ENCODE measurements at regions not wholly inside any gene's neighbourhood (a gene's known extent, or its start where the extent isn't known, plus 50 kb on each side); places are given as distances from the start of the nearest gene placed in this dataset.
A peak's percentile ranks its signal among the peaks of the same experiment; 100 is the strongest.

DNA sequence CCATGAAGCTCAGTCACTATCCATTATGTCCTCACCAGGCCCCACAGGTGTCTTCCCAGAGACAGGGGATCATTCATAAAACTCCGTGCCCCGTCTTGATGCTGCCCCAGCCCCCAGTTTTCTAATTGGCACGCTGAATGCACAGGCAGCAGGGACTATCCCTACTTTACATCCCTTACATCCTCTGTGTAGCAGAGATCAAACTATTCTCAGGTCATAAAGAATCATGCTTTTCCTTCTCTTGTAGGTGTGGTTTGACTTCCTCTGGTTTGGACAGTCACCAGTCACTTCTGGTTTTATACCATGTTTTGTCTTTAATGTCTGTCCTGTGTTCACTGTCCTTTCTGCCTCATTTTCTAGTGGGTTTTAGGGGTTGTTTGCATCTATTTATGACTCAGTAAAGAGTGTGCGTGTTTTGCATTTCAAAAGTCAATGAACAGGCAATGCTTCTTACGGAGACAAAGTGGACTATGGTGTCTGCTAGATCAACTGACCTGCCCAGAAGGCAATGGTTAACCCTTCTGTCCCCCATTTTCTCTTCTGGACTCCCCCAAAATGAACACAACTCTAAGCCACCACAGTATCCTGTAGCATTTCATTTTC, 140.4 kb upstream of the NPVF start:
- DNase-seq = no peak

GRCh38 chr7:25369786-25370185, 141.5 kb upstream of the NPVF start:
- no peak for DNase-seq

- no peak for DNase-seq
Observed at GRCh38 chr7:25371972-25372371, 143.7 kb upstream of the NPVF start.

GRCh38 chr7:25375805-25376600, 147.7 kb upstream of the NPVF start:
- no peak for DNase-seq

DNA sequence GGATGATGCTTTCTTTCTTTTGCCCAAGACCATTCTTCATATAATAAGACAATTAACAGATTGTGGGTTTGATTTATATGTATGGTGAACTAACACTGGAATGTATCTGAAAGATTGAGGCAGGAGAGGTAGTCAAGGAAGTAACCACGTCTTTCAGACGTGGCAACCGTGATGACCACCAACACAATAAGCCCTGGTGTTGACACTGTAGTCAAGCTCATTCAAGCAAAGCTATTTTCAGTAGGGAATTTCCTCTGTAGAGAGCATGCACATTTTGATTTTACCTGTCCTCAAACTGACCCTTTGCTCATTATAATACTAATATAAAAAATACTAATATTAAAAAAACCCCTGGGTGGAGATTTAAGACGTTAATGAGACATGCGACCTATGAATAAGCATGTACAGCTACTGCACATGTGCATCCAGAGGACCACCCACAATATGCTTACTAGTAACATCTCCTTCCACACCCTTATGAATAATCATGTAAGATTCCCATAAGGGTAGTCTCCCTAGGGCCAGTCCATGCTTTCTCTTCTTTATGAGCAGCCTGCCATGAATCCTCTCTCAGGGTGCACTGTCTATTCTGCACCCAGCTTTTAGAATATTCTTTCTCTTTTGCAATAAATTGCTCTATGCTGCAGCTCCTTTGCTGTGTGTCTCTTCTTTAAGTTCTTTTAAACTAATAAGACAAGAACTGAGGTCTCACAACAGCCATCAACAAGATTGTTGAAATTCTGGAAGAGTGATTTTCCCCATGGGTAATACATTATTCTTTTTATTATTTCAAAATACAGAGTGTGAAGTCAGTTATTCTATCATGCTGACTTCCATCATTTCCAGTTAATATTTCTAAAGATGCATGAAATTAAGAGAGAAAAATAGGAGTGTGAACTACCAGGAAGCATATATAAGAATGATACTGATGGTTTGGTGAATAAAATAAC, 151.3 kb upstream of the NPVF start:
- no peak for DNase-seq

DNA sequence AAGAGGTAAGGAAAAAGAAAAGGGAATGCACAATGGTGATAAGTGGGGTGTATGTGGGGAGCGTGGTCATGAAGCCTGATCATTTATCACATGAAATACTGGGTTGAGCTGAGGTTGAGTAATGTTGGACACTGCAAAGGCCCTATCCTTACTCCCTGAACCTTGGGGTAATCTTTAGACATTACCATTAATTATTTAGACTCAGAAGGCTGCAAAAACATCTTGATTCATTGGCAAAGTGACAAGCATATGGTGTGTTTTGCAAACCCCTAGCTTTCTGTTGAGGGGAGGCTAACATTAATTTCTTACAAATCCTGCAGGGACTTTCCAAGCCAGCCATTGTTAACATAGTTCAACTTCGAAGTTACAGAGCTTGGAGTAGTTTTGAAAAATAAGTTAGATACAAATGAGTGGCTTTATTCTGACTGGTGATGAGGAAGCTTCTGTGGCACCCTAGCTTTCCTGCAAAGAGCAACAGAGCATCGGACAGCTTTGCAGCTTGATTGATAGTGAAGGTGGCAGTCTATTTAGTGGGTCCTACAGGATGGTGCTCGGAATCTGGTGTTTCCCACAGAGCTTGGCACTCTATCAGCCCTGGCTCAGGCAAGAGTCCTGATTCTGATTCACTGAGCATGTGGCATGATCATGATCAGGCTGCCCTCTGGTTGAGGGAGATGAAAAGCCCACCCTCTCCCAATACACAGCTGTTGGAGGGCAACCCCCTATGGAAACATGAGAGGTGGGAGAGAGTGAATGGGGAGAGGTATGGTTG, 153.7 kb upstream of the NPVF start:
- no peak for DNase-seq

- DNase-seq = no peak
Observed at GRCh38 chr7:25382869-25383268, 154.6 kb upstream of the NPVF start.

GRCh38 chr7:25383402-25383801, 155.1 kb upstream of the NPVF start:
- no peak for DNase-seq

- peak; percentile 19 for DNase-seq
Observed at GRCh38 chr7:25384788-25385505, 156.7 kb upstream of the NPVF start.

DNA sequence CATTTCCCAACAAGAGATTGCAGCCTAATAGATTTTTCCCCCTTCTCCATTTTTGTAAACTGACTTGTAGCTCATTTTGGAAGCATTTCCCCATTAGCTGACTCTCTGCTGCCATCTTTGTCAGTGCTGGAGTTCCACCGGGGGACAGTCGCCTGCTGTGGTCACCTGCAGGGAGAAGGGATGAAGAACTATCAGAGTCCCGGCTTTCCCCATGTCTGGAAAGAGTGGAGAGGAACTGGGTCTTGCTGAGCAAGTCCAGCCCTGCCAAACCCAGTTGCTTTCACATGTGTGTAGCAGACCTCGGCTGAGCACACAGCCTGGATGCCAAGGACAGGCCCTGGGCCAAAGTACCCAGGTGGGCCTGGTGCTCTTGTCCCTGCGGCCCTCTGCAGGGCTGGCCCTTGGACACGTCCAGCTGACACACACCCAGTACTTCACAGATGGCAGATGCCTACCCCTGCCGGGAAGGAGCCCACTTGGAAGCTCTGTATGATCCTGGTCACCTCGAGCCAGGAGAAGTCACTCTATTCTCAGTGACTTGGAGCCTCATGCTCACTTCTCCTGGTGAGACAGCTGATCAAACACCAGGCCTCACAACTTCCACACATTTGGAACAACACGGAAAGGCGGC, 157.3 kb upstream of the NPVF start:
- peak; percentile 90 for DNase-seq

DNA sequence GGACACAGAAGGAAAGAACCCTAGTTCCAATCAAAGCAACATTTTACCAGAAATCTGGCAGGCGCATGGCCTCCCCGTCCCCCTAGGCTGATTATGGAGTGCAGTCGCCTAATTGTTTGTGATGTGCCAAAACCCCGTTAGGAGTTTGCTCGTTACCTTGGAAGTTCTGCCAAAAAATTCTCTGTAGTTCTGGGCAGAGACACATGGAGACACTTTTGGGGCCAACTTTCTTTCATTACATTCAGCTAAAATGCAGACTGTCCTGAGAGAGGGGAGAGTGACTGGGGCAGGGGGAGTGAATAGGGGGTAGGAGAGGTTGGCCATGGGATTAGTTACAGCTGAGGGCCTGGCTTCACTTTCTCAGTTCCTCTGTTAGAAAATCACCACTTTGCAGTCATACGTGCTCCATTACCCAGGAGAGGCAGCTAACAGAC, 158.0 kb upstream of the NPVF start:
- no peak for DNase-seq

- DNase-seq = no peak
Observed at GRCh38 chr7:25388681-25389080, 160.4 kb upstream of the NPVF start.

DNA sequence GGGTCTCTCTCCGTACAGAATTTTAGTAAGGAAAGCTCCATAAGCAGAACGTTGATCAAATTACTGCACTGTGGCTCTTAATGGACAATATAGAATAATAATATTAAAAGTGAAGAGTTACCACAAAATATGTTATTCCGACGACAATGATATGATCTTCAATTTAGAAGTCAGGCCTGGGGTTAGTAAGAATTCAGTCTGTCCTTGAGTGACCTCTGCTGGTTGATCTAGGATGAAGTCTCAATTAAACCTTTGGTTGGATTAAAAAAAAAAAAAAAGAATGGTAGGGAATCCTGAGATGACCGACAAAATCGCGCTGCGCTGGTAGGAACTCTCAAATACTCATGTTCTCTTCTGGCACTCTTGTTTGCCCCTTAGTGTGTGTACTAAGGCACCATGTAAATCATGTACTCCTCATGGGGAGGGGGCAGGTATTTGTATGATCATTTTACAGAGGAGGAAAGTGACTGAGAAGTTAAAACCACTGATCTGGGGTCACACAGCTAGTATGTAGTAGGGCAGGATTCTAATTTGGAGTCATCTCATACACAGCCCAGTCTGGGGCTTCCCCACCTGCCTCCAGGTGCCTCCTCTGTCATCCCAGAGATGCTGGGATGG, 161.3 kb upstream of the NPVF start:
- peak; percentile 61 for DNase-seq

GRCh38 chr7:25391295-25391861, 163.1 kb upstream of the NPVF start:
- peak; percentile 39 for DNase-seq

DNA sequence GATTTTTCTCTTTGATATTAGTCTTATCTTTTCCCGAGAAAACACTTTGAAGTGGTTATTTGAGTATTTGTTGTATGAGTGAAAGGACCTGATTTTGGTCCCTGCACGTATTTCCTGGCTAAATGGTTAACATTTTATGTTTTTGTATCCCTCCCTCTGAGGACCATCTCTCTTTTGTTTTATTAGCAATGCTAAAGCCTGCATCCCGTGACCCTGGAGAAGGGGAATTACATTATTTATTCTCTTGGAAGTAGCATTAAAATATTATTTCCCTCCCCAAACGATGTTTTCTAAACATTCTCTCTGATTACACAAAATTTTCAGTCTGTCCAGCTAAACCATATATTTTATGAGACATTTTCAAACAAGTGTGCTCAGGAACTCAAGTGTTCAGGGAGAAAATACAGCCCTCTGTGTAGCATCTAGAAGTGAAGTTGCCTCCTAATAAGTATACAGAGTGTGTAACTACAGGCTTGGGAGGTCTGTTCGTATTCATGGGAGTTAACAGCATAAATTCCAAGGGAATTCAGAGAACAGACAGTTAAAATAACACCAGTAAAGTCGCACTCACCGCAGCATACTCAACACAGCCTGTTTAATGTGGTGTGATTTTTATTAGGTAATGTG, 163.8 kb upstream of the NPVF start:
- no peak for DNase-seq

GRCh38 chr7:25392588-25393338, 164.5 kb upstream of the NPVF start:
- no peak for DNase-seq

DNA sequence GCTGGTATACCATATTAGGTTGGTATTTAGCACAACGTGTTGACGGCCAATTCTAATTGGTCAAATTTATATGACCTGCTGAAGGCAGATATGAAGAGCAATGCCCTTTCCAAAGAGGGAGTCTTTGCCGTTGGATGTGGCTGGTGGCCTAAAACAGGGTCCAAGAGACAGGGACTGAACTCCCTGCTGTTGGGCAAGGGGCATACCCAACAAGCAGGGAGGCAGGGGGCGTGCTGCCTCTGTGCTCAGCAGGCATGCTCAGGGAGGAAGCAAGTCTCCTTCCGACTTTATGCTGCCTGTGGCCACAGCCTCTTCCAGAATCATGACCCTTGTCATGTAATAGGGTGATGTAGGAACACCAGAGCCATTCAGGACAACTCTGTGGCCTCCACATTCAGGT, 167.7 kb upstream of the NPVF start:
- DNase-seq = no peak

GRCh38 chr7:25396668-25397067, 168.4 kb upstream of the NPVF start:
- DNase-seq = no peak

GRCh38 chr7:25398418-25398817, 170.1 kb upstream of the NPVF start:
- no peak for DNase-seq
